ENCODE measurements at regions not wholly inside any gene's neighbourhood (a gene's known extent, or its start where the extent isn't known, plus 50 kb on each side); places are given as distances from the start of the nearest gene placed in this dataset.

- Mint-ChIP-seq H3K9me3 (peaks cover 16% of the 10 kb centered on the region), H3K4me1 (ENCODE audit: unreplicated experiment) (peaks cover 5% of the 10 kb centered on the region)
Observed at GRCh38 chr5:135678640-135679268, 100.0 kb upstream of the CXCL14 start.

DNA sequence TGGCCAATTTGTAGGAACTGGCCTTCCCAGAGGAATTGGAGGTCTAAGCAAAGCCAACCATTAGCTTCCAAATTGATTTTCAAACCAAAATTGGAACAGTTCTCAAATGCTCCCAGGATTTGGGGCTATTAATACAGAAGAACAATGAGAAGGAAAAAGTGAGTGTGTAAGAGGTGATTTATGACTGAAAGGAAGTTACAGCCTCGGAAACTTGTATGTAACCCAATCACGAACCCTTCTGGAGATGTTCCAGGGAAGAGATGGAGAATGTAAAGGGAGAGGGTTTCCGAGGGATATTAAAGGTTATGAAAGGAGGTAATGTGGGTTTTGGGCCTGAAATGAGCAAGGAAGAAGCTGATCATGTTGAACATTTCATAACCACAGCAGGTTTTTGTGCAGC is 93.2 kb upstream of the CXCL14 start:
- Mint-ChIP-seq H3K4me1 (ENCODE audit: unreplicated experiment) (peaks cover 21% of the 10 kb centered on the region), H3K27ac (no peak overlapping the region), H3K4me3 (no peak overlapping the region), H3K36me3 (no peaks in the 10 kb centered on the region), H3K9me3 (peaks cover 12% of the 10 kb centered on the region), H3K27me3 (peaks cover 4% of the 10 kb centered on the region)
- no peak for DNase-seq (ENCODE audit: extremely low spot score, unreplicated experiment)
- TF ChIP-seq, protein P1, sequence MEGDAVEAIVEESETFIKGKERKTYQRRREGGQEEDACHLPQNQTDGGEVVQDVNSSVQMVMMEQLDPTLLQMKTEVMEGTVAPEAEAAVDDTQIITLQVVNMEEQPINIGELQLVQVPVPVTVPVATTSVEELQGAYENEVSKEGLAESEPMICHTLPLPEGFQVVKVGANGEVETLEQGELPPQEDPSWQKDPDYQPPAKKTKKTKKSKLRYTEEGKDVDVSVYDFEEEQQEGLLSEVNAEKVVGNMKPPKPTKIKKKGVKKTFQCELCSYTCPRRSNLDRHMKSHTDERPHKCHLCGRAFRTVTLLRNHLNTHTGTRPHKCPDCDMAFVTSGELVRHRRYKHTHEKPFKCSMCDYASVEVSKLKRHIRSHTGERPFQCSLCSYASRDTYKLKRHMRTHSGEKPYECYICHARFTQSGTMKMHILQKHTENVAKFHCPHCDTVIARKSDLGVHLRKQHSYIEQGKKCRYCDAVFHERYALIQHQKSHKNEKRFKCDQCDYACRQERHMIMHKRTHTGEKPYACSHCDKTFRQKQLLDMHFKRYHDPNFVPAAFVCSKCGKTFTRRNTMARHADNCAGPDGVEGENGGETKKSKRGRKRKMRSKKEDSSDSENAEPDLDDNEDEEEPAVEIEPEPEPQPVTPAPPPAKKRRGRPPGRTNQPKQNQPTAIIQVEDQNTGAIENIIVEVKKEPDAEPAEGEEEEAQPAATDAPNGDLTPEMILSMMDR (conservative IDR thresholded peaks at IDR 0.05): no peak

More at GRCh38 chr5:135678640-135679268, 100.0 kb upstream of the CXCL14 start:
- H3K27me3 Mint-ChIP-seq: peaks cover 3% of the 10 kb centered on the region
- H3K36me3 Mint-ChIP-seq: no peaks in the 10 kb centered on the region
- TF ChIP-seq, protein P1 (conservative IDR thresholded peaks at IDR 0.05): no peak
- H3K27ac Mint-ChIP-seq: no peak overlapping the region
- no peak for DNase-seq (ENCODE audit: extremely low spot score, unreplicated experiment)
- no peak overlapping the region for H3K4me3 Mint-ChIP-seq

DNA sequence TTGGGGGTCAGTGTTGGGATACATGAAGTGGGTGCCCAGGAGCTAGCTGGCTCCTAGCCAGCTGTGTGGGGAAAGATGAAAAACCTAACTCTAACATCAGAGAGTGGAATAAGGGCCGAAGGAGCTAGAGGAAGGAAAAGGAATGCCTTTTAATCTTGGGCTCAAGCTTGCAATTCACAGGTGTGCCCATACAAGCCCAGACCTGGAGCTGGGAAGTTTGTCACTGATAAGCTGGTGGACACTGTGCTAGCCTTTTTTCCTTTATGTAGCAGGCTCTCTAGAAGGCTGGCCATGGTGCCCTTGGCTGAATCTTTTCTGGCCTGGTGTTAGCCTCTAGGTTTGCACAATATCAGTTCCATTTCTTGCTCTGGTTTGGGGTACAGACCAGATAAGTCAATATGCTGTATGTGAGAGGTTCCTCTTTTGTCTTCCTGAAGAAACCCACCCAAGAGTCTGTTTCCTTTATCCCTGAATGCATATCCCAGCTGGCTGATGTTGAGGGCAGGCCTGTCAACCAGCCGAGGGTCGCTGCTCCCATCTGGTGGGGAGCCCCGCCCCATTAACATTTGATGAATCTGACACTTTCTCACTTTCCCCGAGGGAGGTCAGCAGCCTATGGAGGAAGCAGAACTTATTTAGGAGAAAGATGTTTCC is 92.4 kb upstream of the CXCL14 start:
- H3K4me1 Mint-ChIP-seq (ENCODE audit: unreplicated experiment): peaks cover 21% of the 10 kb centered on the region
- TF ChIP-seq, protein P1 (conservative IDR thresholded peaks at IDR 0.05): no peak
- H3K27me3 Mint-ChIP-seq: peaks cover 4% of the 10 kb centered on the region
- H3K4me3 Mint-ChIP-seq: no peak overlapping the region
- no peak for DNase-seq (ENCODE audit: extremely low spot score, unreplicated experiment)
- no peak overlapping the region for H3K27ac Mint-ChIP-seq
- peaks cover 9% of the 10 kb centered on the region for H3K9me3 Mint-ChIP-seq
- no peaks in the 10 kb centered on the region for H3K36me3 Mint-ChIP-seq

DNA sequence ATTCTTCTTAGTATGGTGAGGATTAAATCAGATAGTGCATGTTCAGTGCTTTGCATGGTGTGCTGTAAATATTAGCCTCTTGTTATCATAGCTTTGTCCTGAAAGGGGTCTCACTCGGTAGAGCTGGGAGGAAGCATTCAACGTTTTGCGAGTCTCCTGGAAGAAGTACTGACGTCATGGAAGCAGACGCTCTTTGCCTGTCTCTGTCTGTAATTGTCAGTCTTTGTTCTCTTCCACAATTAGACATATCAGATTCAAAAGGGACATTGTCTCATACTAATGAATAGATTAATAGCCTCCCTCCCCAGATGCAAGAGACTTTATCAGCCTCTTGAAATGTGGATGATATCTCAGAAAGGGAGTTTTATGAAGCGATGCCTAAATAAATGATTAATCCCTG is 91.8 kb upstream of the CXCL14 start:
- no peak overlapping the region for H3K27ac Mint-ChIP-seq
- H3K4me1 Mint-ChIP-seq (ENCODE audit: unreplicated experiment): peaks cover 21% of the 10 kb centered on the region
- H3K27me3 Mint-ChIP-seq: peaks cover 4% of the 10 kb centered on the region
- DNase-seq (ENCODE audit: extremely low spot score, unreplicated experiment): no peak
- no peaks in the 10 kb centered on the region for H3K36me3 Mint-ChIP-seq
- peaks cover 5% of the 10 kb centered on the region for H3K9me3 Mint-ChIP-seq
- H3K4me3 Mint-ChIP-seq: no peak overlapping the region
- TF ChIP-seq, protein P1 (conservative IDR thresholded peaks at IDR 0.05): no peak

GRCh38 chr5:135669416-135669815 is 90.6 kb upstream of the CXCL14 start:
- Mint-ChIP-seq H3K36me3 (no peaks in the 10 kb centered on the region), H3K27me3 (peaks cover 4% of the 10 kb centered on the region), H3K4me1 (ENCODE audit: unreplicated experiment) (peaks cover 21% of the 10 kb centered on the region), H3K9me3 (peaks cover 5% of the 10 kb centered on the region), H3K4me3 (no peak overlapping the region), H3K27ac (no peak overlapping the region)
- TF ChIP-seq, protein P1 (conservative IDR thresholded peaks at IDR 0.05): no peak
- no peak for DNase-seq (ENCODE audit: extremely low spot score, unreplicated experiment)

Measured in type B pancreatic cell (in vitro differentiated cells).